ENCODE measurements at regions not wholly inside any gene's neighbourhood (a gene's known extent, or its start where the extent isn't known, plus 50 kb on each side); places are given as distances from the start of the nearest gene placed in this dataset.

- TF ChIP-seq CTCF (IDR thresholded peaks at IDR 0.05): no peak
- DNase-seq (ENCODE audit: low spot score): no peak
- H3K27ac ChIP-seq: no peak overlapping the region
- H3K4me3 ChIP-seq: no peak overlapping the region
These were observed 63.3 kb upstream of the GAB1 start for GRCh38 chr4:143273160-143273917.

DNA sequence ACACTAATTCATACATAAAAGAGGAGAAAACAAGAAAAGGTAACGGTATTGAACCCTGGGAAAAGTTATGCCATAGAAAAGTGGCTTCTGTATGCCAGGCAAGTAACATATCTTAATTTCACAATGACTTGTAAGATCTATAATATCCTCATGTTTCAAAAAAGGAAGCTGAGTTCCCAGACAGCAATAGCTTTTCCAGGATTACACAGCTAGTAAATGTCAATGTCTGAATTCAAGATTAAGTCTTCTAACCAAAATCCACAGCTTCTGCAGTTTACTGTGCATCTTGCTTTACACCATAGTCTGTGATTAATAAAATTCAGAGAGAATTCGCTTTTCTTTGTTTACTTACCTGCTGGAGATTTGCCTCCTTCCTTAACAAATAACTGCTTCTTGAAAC lies 55.8 kb upstream of the GAB1 start:
- Histone ChIP-seq H3K4me3 (no peak overlapping the region), H3K27ac (no peak overlapping the region)
- DNase-seq (ENCODE audit: low spot score): no peak
- TF ChIP-seq CTCF (IDR thresholded peaks at IDR 0.05): no peak

- DNase-seq (ENCODE audit: low spot score): no peak
- H3K4me3 ChIP-seq: no peak overlapping the region
- no peak for TF ChIP-seq CTCF (IDR thresholded peaks at IDR 0.05)
- no peak overlapping the region for H3K27ac ChIP-seq
These were observed 55.0 kb upstream of the GAB1 start for GRCh38 chr4:143281507-143282190.

- TF ChIP-seq CTCF (IDR thresholded peaks at IDR 0.05): no peak
- DNase-seq (ENCODE audit: low spot score): no peak
- Histone ChIP-seq H3K4me3 (no peak overlapping the region), H3K27ac (no peak overlapping the region)
These were observed 54.4 kb upstream of the GAB1 start for GRCh38 chr4:143282211-143282707.

DNA sequence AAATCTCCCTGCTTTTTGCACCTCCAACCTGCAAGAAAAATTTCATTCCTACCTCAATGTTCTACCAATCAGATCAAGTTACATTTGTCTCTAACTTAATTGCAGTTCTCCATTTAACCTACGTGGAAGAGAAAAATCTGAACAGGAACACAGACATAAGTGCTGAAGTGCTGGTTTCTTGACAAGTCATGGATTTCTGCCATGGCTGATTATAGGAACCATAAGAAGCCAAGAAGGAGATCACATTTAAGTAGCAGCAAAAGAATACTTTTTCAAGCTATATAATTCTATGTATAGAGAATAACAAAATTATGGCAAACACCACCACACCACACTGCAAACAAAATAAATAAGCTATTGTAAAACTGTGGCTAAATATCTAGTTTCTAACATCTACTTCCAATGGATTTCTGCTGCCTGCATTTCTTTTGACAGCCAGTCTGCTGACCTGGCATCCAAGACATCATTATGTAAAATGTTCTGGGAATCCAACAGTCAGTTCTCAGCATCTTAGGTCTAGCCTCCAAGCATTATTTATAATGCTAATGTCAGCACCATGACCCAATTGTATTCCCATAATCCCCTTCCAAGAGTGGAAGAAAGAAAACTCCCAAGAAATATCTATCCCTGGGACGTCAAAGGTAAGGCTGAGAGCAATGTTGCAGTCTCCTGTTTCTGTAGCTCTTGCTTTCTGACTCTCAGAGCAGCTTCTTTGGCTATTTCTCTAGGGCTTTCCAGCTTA lies 50.8 kb upstream of the GAB1 start:
- Histone ChIP-seq H3K4me3 (peak overlapping the region; percentile 36), H3K27ac (peak overlapping the region; percentile 43 to 82)
- no peak for TF ChIP-seq CTCF (IDR thresholded peaks at IDR 0.05)
- no peak for DNase-seq (ENCODE audit: low spot score)

- DNase-seq (ENCODE audit: low spot score): no peak
- H3K4me3 ChIP-seq: peak overlapping the region; percentile 36
- peak overlapping the region; percentile 81 to 82 for H3K27ac ChIP-seq
These were observed 49.7 kb upstream of the GAB1 start for GRCh38 chr4:143286701-143287571.

More at GRCh38 chr4:143286701-143287571, 49.7 kb upstream of the GAB1 start:
- TF ChIP-seq CTCF (IDR thresholded peaks at IDR 0.05): no peak
